HepG2 (cell line): ENCODE measurements at regions not wholly inside any gene's neighbourhood (a gene's known extent, or its start where the extent isn't known, plus 50 kb on each side); places are given as distances from the start of the nearest gene placed in this dataset.

ENCODE experiments used
- ATAC-seq: fragments of 200-7000 bp; cut with Tn5 transposase; 3 replicates; pipeline ENCODE4 v1.9.1; 2020; ENCODE audit warnings: mild to moderate bottlenecking, moderate library complexity
- BruUV-seq: library from RNA; stranded (reverse); fragments of 400-500 nt; replicated peaks from 2 replicates; lab custom pipeline; 2021; lab: Mats Ljungman, UMichigan
- CTCF ChIA-PET: fragments of 300-600 bp; formaldehyde crosslinking; extraction: SDS; loops from one replicate; lab custom pipeline; 2021; ENCODE audit warnings: low total read pairs, inconsistent platforms, low intra/inter-chr PET ratio; lab: Yijun Ruan, JAX
- POLR2A ChIA-PET: fragments of 350-600 bp; sonication (Branson Sonifier 250); formaldehyde crosslinking; loops from one replicate; lab custom pipeline; 2020; ENCODE audit warnings: antibody characterized with exemption, inconsistent platforms; lab: Yijun Ruan, JAX
- DNase-seq: peaks from one replicate; pipeline ENCODE4 v3.0.0-alpha.2; 2015; ENCODE audit warnings: low spot score
- FAIRE-seq: peaks from 3 replicates; lab custom pipeline; 2011; peaks lifted over from hg19 to GRCh38; lab: Jason Lieb, UNC
- H2AFZ ChIP-seq: one replicate; pipeline ENCODE4 v1.6.1; 2011; ENCODE audit warnings: low read length, inconsistent platforms
- H3K27ac ChIP-seq: fragments of 300-600 bp; 3 replicates; pipeline ENCODE4 v1.8.0; 2011; ENCODE audit warnings: mixed run types, mild to moderate bottlenecking, mixed read lengths, low read length, inconsistent platforms; ENCODE audit not compliant: insufficient read depth; ENCODE audit errors: extremely low read length
- H3K27me3 ChIP-seq, 2 experiments: fragments of 200-600 bp in 1 of 2; 2 replicates in 1 of 2; 3 replicates in 1 of 2; pipeline versions ENCODE4 v1.6.0 to v1.8.0; 2011; ENCODE audit warnings: low read length in 2 of 2, mild to moderate bottlenecking in 2 of 2, moderate library complexity in 2 of 2, inconsistent platforms in 1 of 2; ENCODE audit not compliant: insufficient read depth in 2 of 2, control insufficient read depth in 1 of 2
- H3K36me3 ChIP-seq, 2 experiments: fragments of 200-600 bp in 1 of 2; replicated peaks in 1 of 2; 2 replicates in 1 of 2; 3 replicates in 1 of 2; pipeline versions ENCODE4 v1.5.1 to v1.8.0; 2011; ENCODE audit warnings: low read length in 2 of 2, inconsistent platforms in 1 of 2; ENCODE audit not compliant: insufficient read depth in 2 of 2, control insufficient read depth in 1 of 2
- H3K4me1 ChIP-seq: 2 replicates; pipeline ENCODE4 v1.5.1; 2012; ENCODE audit warnings: low read length, inconsistent platforms; ENCODE audit not compliant: insufficient read depth
- H3K4me2 ChIP-seq: 2 replicates; pipeline ENCODE4 v1.6.0; 2011; ENCODE audit warnings: low read depth, low read length, inconsistent platforms
- H3K4me3 ChIP-seq, 3 experiments: fragments of 200-600 bp in 1 of 3; sonication (generic), shearing (Covaris generic) in 1 of 3; replicated peaks in 1 of 3; 2 replicates each; pipeline ENCODE4 v1.5.1; 2011 to 2016; ENCODE audit warnings: low read length in 3 of 3, inconsistent platforms in 2 of 3, low read depth in 2 of 3, mild to moderate bottlenecking in 2 of 3, control low read depth in 1 of 3, mixed read lengths in 1 of 3; ENCODE audit not compliant: insufficient read depth in 1 of 3
- H3K79me2 ChIP-seq: one replicate; pipeline ENCODE4 v1.6.1; 2011; ENCODE audit warnings: low read length, inconsistent platforms; ENCODE audit not compliant: insufficient read depth
- H3K9ac ChIP-seq: 2 replicates; pipeline ENCODE4 v1.6.0; 2011; ENCODE audit warnings: mild to moderate bottlenecking, low read depth, low read length, inconsistent platforms; ENCODE audit not compliant: insufficient read depth
- H3K9me3 ChIP-seq: 2 replicates; pipeline ENCODE4 v1.5.1; 2012; ENCODE audit warnings: mild to moderate bottlenecking, low read length
- H4K20me1 ChIP-seq: 2 replicates; pipeline ENCODE4 v1.6.0; 2011; ENCODE audit warnings: inconsistent platforms, mild to moderate bottlenecking, low read length, moderate library complexity; ENCODE audit not compliant: insufficient read depth
- AHDC1 ChIP-seq: sonication (generic); formaldehyde crosslinking; IDR thresholded peaks from 2 replicates; pipeline ENCODE4 v1.5.1; 2020; ENCODE audit warnings: mild to moderate bottlenecking, missing genetic modification reagents, borderline replicate concordance
- DDIT3 ChIP-seq: sonication (generic); formaldehyde crosslinking; IDR thresholded peaks from 2 replicates; pipeline ENCODE4 v1.4.0; 2020; ENCODE audit warnings: mild to moderate bottlenecking, missing genetic modification reagents
- DMAP1 ChIP-seq: IDR thresholded peaks from 2 replicates; pipeline ENCODE4 v1.6.1; 2016
- FIP1L1 ChIP-seq: fragments of 200-400 bp; formaldehyde crosslinking; IDR thresholded peaks from 2 replicates; pipeline ENCODE4 v1.6.1; 2018; ENCODE audit warnings: low read depth, mild to moderate bottlenecking, low read length, moderate library complexity, borderline replicate concordance; ENCODE audit not compliant: insufficient read depth
- FOXM1 ChIP-seq: sonication (generic); formaldehyde crosslinking; IDR thresholded peaks from 2 replicates; pipeline ENCODE4 v1.5.0; 2020; ENCODE audit warnings: missing genetic modification reagents
- FOXP1 ChIP-seq, 2 experiments: fragments of 450-650 bp in 1 of 2; IDR thresholded peaks; 2 replicates each; pipeline ENCODE4 v1.6.1; 2017 to 2018; ENCODE audit warnings: antibody characterized with exemption in 1 of 2
- HDAC2 ChIP-seq: sonication (generic); formaldehyde crosslinking; IDR thresholded peaks from 2 replicates; pipeline ENCODE4 v1.4.0; 2020; ENCODE audit warnings: missing genetic modification reagents
- IKZF4 ChIP-seq: sonication (generic); formaldehyde crosslinking; IDR thresholded peaks from 2 replicates; pipeline ENCODE4 v1.5.1; 2020; ENCODE audit warnings: borderline replicate concordance, mild to moderate bottlenecking, low read depth, missing genetic modification reagents; ENCODE audit errors: not compliant biosample characterization
- MLX ChIP-seq: IDR thresholded peaks from 2 replicates; pipeline ENCODE4 v1.6.1; 2016
- MXD4 ChIP-seq: IDR thresholded peaks from 2 replicates; pipeline ENCODE4 v1.6.1; 2016; ENCODE audit warnings: mild to moderate bottlenecking, missing biosample characterization, missing genetic modification reagents
- SOX6 ChIP-seq, 2 experiments: fragments of 450-650 bp in 1 of 2; sonication (generic) in 1 of 2; formaldehyde crosslinking in 1 of 2; IDR thresholded peaks; 2 replicates each; pipeline versions ENCODE4 v1.4.0 to v1.6.1; 2017 to 2020; ENCODE audit warnings: antibody characterized with exemption in 1 of 2, mild to moderate bottlenecking in 1 of 2, missing genetic modification reagents in 1 of 2
- SP2 ChIP-seq: sonication (generic); formaldehyde crosslinking; IDR thresholded peaks from 2 replicates; pipeline ENCODE4 v1.5.1; 2020; ENCODE audit warnings: mild to moderate bottlenecking, missing genetic modification reagents
- ZBTB34 ChIP-seq: sonication (generic); formaldehyde crosslinking; IDR thresholded peaks from 2 replicates; pipeline ENCODE4 v1.8.0; 2022; ENCODE audit warnings: mild to moderate bottlenecking, missing genetic modification reagents
- ZNF512 ChIP-seq: sonication (generic); formaldehyde crosslinking; IDR thresholded peaks from 2 replicates; pipeline ENCODE4 v1.4.0; 2020; ENCODE audit warnings: mild to moderate bottlenecking, missing genetic modification reagents
- WGBS: methylation state at CpG from one replicate; pipeline ENCODE4 v1.1.6; 2017; ENCODE audit warnings: low lambda C conversion rate; 5-methylcytosine and 5-hydroxymethylcytosine counted together
- in situ Hi-C: cut with HindIII; loops from 2 replicates; pipeline ENCODE4 v1.10.0; 2017; ENCODE audit warnings: low pct_unique_long_range_greater_than_20kb; ENCODE audit not compliant: extremely low pct_ligation_motif_present
- intact Hi-C: fragments of 100-400 bp; cut with micrococcal nuclease; formaldehyde crosslinking; loops from one replicate; pipeline ENCODE4 v1.10.0; 2022; ENCODE audit not compliant: unreplicated experiment

- TF ChIP-seq SOX6 (IDR thresholded peaks at IDR 0.05) (no peak), SOX6 (CRISPR knock-in tag; IDR thresholded peaks at IDR 0.05) (no peak), MLX (no peak), MXD4 (CRISPR knock-in tag) (no peak)
Measured at GRCh38 chr16:51009359-51009758, 141.7 kb downstream of the SALL1 start (continued).

- ATAC-seq (no peak), FAIRE-seq (no peak), DNase-seq (no peak)
- POLR2A ChIA-PET, result no interaction called here
- BruUV-seq, result no TSS peak
- Histone ChIP-seq H3K27me3 (no peaks in the 10 kb centered on the region; a peak in 1 of 5 replicates), H3K9ac (no peak overlapping the region), H3K79me2 (no peaks in the 10 kb centered on the region), H3K9me3 (peaks cover 16% of the 10 kb centered on the region), H4K20me1 (no peaks in the 10 kb centered on the region), H3K27ac (no peak overlapping the region), H2AFZ (no peak overlapping the region), H3K36me3 (no peaks in the 10 kb centered on the region), H3K4me3 (no peak overlapping the region), H3K4me2 (no peak overlapping the region), H3K4me1 (peaks cover 28% of the 10 kb centered on the region)
- intact Hi-C loops (no loop called here), in situ Hi-C loops (no loop called here)
- no peak for TF ChIP-seq FIP1L1
- no peak for TF ChIP-seq FOXM1 (CRISPR knock-in tag)
- no peak for TF ChIP-seq FOXP1 (IDR thresholded peaks at IDR 0.05)
- no peak for TF ChIP-seq FOXP1 (CRISPR knock-in tag; IDR thresholded peaks at IDR 0.05)
- TF ChIP-seq DMAP1 (CRISPR knock-in tag), result no peak
- no peak for TF ChIP-seq ZNF512
- TF ChIP-seq ZBTB34, result no peak
- no peak for TF ChIP-seq SP2 (CRISPR knock-in tag)
- TF ChIP-seq IKZF4 (CRISPR knock-in tag), result no peak
- TF ChIP-seq DDIT3, result no peak
- no peak for TF ChIP-seq HDAC2 (CRISPR knock-in tag)
- no peak for TF ChIP-seq AHDC1
- CTCF ChIA-PET, result no interaction called here
- 32% methylated on average over 6 of the region's 6 CpGs for WGBS
Measured at GRCh38 chr16:51008607-51009006, 142.5 kb downstream of the SALL1 start.
